Umbilical cord (tissue), 1 donor: ENCODE measurements at regions not wholly inside any gene's neighbourhood (a gene's known extent, or its start where the extent isn't known, plus 50 kb on each side); places are given as distances from the start of the nearest gene placed in this dataset.
"Not testable (repeated sequence)": the region's sequence is repeated elsewhere in the genome, so short reads cannot be mapped to it uniquely, and the experiment has no call there.

Source experiments
- DNase-seq: peaks from one replicate; pipeline ENCODE4 v3.0.0-alpha.2; 2015; ENCODE audit warnings: low spot score

DNA sequence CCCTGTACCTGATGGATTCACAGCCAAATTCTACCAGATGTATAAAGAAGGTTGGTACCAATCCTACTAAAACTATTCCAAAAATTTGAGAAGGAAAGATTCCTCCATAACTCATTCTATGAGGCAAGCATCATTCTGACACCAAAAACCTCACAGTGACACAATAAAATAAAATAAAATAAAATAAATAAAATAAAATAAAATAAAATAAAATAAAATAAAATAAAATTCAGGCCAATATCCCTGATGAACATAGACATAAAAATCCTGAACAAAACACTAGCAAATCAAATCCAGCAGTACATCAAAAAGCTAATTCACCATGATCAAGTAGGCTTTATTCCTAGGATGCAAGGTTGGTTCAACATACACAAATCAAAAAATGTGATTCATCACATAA lies 108.1 kb downstream of the PROX1 start:
- DNase-seq, result not testable (repeated sequence)

DNA sequence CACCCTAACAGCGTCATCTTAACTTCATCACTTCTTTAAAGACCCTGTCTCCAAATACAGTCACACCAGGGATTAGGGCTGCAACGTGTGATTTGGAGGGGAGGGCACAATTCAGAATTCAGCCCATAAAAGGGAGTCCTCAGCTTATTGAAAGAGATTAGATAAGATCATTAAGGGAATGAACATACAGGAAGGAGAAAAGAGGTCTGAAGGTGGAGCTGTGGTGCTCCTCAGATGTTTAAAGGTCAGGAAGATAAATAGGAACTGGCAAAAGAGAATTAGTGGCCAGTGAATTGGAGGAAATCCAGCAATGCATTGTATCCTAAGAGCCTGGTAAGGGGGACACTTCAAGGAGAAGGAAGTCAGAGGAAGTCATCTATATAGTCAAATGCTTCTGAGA lies 113.5 kb downstream of the PROX1 start:
- DNase-seq, result no peak

DNA sequence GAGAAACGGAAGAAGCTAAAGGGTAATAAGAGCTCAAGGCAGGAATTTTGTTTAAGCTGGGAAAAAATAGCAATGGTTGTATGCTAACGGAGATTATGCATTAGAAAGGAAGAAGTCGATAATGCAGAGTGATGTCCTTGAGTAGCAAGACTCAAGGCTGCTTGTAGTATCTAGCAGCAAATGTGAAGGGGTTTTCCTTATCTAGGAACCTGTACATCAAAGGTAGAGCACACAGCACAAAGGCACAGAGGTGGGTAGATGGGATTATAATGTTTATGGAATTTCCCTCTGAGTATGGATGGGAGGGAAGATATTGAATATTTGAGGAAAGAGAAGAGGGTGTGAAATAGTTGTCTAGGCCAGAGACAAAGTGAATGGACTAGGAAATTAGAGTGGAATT lies 114.1 kb downstream of the PROX1 start:
- no peak for DNase-seq

DNA sequence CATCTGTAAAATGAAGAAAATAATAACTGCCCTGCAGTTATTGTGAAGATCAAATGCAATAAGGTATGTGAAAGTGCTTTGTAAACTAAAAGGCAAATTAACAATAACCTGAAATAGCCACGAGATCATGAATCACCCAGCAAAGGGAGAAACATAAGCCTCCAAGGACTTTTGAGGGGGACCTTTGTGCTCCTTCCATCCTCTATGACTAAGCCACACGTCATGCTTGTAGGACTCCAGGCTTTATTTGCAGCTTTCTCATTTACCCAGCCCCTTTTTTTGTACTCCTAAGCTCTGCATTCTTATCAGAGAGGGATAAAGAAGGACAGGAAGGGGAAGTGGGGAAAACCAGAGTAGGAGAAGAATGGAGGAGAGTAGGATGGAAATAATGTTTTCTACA lies 115.1 kb downstream of the PROX1 start:
- peak; percentile 87 for DNase-seq

DNA sequence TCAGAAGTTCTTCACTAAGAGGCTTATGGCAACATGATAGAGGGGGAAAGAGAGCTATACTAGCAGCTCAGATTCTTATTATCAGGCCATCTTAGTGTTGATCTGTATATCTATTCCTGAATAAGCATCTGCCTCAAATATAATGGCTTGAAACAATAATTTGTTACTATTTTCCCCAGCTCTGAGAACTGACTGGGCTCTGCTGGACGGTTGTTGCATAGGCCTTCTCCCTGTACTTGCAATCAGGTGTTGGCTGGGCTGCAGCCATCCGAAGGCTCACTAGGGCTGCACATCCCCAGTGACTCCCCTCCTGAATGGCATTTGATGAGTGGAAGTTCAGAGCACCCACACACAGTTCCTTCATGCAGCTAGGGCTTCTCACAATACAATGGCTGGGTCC lies 116.0 kb downstream of the PROX1 start:
- DNase-seq, result no peak

DNA sequence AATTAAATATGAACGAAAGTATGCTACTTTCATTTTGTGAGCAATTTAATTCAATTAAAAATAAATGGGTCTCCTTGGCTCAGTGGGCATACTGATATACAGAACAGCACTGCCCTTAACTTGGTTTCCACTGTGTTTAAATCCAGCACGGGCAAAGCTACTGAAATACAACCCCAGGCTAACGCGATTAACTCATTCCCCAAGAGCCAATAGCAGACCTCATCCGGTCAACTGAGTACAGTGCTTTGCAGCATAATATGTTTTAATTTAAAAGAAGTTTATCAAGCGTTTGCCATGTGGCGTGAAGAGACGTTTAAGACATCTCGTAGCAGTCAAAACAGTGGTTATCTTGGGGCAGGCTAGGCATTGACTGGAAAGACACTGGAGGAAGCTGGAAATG lies 118.6 kb downstream of the PROX1 start:
- no peak for DNase-seq

DNA sequence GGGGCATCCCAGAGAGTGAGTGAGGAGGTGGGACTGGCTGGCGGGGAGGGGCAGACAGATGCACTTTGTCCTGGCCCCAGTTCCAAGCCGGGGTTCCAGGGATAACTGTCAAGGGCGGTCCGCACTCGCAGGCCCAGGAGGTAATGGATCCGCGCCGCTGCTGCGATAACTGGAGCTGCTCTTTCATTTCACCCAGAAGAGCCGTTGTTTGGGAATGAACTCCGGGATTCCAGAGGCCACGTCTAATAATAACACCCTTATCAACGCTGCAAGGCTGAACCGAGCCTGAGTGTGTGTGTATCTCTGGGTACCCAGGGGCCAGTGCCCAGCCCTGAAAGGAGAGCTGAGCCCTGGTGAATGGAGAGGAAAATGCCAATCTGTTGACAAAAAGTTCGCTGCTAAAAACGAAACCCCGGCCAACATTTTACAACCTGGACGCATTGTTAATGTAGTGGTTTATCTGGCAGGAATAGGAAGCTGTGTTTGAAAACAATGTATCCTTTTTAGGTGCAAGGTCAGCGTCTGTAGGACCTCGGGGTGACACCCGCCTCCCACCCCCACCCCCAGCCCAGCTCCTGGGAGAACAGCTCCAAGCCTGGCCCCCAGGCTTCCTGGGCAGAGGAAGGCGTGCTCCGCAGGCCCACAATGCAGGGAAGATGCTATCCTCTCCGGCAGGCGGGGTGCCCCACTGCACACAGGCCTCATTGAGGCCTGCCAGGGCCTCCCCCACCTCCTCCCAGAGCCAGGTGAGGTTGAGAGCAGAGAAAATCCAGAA lies 119.7 kb downstream of the PROX1 start:
- peak; percentile 33 for DNase-seq

DNA sequence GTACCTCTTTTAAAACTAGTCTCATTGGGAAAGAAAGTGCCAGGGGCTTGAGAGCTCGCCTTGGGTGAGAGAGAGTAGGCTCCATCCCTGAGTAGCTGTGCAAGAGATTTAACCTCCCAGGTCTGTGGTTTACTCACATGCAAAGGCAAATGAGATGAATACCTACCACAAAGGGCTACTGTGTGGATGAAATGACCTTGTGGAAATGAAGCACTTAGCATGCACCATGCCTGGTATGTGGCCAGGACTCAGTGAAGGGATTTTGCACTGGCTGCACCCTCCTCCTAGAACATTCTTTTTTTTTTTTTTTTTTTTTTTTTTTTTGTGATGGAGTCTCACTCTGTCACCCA lies 120.3 kb downstream of the PROX1 start:
- no peak for DNase-seq

DNA sequence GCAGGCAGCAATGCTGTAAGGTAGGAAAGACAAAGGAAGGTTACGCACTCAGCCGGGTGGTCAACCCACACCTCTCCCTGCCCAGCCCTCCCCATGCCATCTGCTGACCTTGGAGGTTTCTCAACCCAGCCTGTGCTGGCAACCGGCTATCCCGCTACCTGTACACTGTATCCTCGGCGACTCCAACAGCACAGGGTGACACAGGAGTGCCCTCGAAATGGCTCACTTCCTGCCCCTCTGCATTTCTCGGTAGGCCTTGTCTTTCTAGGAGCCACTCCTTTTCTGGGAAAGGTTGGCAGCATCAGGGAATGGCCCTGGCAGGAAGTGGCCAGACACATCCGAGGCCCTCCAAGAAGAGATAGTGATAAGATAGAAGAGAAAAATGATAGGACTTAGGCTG lies 124.0 kb downstream of the PROX1 start:
- no peak for DNase-seq

DNA sequence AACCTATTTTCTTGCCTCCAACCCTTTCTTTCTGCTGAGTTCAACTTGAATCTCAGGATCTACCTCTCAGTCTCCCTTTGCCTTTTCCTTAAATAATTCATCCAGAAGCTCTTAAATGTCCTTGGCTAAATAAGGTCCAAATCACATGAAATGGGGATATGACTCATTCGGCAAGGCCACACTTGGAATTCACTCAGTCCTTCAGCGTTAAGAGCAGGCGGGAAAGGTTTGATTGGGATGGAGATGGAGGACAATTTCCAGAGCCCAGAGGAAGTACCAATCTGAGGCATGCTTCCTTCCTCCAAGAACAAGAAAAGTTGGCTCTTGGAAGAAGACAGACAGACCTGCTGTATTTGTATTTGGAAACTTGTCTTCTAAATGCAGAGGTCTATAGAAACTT lies 128.5 kb downstream of the PROX1 start:
- no peak for DNase-seq

DNA sequence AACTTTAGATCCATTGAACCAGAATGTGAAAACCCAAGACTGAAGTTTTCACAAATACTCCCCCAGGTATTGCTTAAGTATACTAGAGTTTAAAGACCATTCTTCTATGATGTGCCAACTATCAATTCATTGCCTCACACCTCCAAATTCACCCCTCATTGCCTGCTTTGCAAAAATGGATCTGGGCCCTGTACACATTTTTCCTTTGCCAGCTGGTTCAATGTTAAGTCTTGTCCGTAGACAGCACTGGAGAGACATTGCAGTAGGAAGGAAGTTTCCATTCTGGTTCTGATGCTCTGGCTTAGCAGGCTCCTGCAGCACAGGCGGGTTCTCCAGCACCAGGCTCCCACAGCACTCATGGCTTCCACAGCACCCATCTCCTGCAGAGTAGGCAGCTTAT lies 130.0 kb downstream of the PROX1 start:
- DNase-seq, result no peak

DNA sequence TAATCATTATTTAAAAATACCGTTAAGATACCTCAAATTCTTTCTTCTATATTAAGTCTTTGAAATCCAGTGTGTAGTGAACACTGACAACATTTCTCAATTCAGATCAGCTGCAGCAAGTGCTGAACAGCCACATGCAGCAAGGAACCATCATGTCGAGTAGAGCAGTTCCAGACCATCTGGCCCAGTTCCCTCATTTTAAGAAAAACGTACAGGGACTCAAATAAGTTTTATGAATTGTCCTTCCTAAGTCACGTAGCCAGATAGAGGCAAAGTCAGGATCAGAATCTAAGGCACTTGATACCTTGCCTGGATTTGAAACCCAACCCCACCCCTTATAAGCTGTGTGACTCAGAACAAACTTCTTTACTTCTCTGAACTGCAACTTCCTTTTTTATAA lies 132.4 kb downstream of the PROX1 start:
- DNase-seq, result peak; percentile 93

DNA sequence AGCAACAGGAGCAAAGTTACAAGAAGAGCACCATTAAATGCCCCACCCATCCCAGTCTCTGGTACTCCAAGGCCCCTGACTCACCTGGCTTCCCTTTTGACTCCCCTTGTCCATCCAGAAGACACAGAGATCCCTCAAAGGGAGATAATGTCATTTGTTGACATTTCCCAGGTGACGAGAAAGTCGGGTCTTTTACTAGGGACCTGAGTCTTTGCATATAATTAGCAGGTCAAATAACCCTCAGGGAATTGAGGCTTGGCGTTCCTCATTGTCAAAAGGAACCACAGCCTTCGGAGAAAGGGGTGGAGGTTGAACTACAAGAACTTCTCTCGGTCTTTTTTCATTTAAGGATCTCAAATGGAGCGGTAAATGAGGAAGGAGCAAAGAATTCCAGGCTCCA lies 133.2 kb downstream of the PROX1 start:
- DNase-seq, result no peak

DNA sequence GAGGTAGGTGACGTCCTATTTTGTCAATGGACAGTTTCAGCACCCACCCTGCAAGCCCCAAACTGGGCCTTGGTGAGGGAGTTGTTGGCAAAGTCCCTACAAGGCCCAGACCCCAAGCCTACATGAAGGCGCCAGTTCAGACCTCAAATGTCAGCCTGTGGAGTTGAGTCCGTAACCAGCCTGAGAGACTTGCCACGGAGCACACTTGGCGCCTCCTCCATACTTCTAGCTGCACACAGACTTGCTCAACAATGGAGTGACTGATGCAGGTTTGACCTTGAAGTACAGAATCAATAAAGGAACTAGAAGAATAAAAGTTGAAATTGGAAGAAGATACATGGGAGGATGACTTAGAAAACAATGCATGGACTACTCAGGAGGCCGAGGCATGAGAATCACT lies 134.3 kb downstream of the PROX1 start:
- no peak for DNase-seq

DNA sequence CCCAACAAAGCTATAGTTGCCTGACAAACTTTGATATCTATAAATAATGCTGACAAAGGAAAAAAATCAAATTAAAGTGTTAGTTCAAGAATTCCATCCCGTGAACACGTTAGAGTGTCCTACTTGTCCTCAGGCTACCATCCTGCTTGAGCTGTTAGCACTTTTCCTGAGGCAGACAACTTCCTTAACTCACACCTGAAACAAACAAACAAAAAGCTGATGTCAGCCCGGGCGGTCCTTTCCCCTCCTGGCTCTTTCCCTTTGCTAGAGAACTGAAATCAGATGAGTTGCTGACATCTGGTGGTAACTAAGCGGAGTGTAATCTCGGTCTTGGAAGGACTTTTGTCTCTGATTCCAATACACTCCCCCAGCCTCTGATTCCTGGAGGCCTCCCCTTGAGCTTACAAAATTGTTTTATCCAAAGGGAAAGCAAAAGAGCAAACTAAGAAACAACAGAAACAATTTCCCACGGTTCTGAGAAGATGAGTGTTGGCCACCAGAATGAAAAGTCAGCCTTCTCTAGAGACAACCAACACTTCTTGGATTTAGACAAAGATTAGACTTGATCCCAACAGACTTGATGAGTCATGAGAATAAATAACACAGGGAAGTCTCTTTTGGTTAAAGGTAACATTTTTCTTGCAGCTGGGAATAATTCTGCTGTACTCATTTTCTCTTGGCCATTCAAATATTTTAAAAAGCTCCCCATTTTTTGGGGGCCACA lies 135.4 kb downstream of the PROX1 start:
- peak; percentile 77 for DNase-seq

DNA sequence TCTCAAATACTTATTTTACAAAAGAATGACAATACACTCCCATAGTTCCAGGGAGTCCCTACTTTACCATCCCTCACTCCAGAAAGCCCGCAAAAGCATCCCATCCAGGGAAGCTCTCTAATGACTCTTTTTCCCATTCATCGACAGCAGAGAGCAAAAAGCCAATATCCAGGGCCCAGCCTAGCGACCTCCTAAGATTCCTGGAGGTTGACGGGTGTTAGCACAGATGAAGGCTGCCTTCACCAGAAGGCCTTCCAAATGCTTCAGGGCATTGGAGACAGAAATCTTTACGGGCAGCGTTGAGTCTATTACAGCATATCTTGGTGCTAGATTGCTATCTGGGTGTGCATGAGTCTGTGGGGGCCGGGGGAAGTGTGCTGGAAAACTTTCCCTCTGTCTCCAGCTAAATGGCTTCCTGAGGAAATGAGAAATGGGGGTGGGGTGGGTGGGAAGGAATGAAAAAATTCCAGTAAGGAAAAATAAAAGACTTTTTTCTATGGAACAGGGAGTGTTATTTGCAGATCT lies 136.6 kb downstream of the PROX1 start:
- DNase-seq, result peak; percentile 27

DNA sequence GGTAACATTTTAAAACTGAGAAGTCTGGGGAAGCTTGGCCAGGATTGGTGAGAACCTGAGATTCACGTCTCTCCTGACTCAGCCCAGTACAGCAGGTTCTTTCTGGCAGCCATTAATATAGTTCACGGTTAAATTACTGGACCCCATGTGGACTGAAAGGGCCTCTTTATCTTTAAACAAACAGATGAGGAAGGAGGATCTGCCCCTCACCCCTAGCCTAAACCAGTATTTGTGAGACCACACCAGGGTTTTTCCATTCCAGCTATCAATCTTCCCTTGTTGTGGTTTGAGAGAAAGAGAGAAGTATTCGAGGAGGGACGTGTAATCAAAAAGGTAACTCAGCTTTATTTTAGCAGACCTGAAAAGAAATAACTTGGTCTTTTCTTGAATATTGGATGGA lies 137.1 kb downstream of the PROX1 start:
- DNase-seq, result no peak

DNA sequence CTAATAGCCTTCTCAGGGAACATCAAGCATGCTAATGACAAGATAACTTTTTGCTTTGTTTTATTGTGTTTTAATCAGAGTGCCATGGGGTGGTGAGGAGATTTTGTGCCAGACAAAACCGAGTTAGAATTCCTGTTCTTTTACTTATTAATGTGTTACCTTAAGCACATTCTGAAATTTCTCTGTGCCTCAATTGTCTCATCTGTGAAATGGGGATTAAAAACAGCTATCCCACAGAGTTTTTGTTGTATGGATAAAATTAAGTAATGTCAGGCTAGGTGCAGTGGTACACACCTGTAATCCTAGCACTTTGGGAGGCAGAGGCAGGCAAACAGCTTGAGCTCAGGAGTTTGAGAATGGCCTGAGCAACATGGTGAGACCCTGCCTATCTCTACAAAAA lies 138.0 kb downstream of the PROX1 start:
- no peak for DNase-seq

DNA sequence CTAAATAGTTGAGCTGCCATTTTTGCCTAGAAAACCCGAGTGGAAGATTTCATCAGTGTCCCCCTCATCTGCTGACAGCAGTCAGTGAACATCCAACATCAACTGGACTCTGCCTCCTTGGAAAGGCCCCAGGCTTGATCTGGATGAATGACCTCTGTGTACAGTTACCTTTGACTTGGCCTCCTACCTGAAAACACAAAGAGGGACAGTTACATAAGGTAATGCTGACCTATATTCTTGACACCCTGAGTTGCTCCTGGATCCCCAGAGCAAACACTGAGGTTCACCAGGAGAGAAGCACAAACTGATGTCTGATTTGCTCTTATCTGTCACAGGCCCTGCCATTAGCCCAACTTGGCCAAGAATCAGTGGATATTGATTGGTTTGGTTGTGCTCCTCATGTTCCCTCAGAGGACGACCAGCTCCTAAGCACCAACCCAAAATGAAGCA lies 138.9 kb downstream of the PROX1 start:
- DNase-seq, result no peak

DNA sequence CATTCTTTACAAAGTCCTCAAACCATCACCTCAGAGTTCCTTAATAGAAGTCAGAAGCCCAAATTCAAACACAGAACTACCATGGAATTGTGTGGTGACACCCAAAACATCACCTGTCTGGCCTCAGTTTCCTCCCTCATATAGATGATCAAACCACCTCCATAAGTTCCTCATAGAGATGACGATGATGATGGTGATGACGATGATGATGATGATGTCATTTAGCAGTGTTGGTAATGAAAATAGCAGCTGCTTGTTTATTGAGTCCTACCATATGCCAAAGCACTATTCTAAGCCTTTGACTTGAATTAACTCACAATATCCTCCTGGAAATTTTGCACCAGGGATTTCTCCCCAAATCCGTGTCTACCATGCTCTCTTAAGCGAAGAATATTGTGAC lies 139.9 kb downstream of the PROX1 start:
- DNase-seq, result no peak

DNA sequence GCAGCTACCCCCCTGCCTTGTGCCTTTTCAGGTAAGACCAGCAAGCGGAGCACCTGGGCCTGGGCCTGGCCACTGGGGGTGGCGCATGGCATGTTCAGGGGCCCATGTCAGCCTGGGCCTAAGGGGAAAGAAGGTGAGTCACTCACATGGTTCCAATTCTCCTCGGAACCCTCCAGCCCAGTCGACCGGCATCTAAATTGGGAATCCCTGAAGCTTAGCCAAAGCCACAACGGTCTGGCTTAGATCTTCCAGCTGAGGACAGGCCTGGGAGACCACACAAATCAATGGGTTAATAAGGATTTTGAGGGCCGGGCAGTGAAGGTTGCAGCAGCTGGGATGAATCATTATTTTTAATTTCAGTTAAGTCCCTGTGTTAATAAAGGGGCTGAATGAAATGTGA lies 145.1 kb upstream of the SMYD2 start:
- DNase-seq, result peak; percentile 30

DNA sequence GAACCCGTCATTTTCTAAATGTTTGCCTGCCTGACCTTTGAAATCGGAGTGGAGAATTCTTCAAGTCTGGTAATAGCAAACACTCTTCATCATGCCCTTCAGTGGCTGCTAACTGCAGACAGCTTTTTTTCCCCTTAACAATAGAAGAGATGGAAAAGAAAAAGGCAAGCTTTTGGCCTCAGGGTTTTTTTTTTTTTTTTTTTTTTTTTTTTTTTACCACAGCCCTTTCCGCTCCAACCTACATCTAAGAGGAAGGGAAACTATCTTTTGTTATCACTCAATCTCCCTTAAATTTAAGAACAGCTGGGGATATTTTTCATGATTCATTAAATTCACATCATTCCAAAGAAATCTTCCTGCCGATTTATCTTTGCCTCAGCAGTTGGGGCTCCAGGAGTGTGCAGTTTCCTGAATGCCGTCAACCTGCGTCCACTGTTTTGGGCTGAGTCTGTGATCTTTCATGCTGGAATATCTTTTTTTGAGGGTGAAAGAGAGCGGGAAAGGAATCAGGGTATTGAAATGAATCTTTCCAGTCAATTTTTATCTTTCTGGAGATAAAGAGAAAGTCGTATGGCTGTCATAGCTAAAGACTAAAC lies 144.5 kb upstream of the SMYD2 start:
- peak; percentile 40 for DNase-seq

DNA sequence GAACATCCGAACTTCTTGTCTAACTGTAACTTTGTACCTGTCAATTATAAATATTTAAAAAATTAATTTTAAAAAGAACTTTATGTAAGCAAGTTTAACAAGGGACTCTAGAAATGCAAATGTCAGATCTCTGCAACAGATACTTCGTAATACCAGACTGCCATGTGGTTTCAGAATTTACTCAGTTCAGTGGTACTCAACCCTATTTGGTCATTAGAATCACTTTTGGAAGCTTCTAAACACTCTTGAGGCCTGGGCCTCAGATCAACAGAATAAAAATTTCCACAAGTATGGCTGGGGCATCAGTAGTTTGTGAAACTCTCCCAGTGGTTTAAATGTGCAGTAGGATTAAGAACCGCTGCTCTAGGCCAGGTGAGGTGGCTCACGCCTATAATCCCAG lies 139.5 kb upstream of the SMYD2 start:
- DNase-seq, result no peak
